ENCODE measurements at regions not wholly inside any gene's neighbourhood (a gene's known extent, or its start where the extent isn't known, plus 50 kb on each side); places are given as distances from the start of the nearest gene placed in this dataset.

- Histone ChIP-seq H3K9ac (ENCODE audit: low read length) (no peak overlapping the region), H3K4me1 (ENCODE audit: control insufficient read depth, insufficient read depth, low read length) (no peaks in the 10 kb centered on the region), H3K4me3 (ENCODE audit: low read depth, low read length) (no peak overlapping the region), H3K27me3 (ENCODE audit: control insufficient read depth, insufficient read depth, low read length) (no peaks in the 10 kb centered on the region), H3K9me3 (ENCODE audit: control insufficient read depth, insufficient read depth, low read depth, low read length) (no peaks in the 10 kb centered on the region), H3K27ac (ENCODE audit: low read depth, low read length) (no peak overlapping the region), H3K36me3 (ENCODE audit: control insufficient read depth, insufficient read depth, low read length) (no peaks in the 10 kb centered on the region)
These were observed 50.5 kb upstream of the ZNF438 start for GRCh38 chr10:31081937-31082840.

GRCh38 chr10:31083765-31084184, 52.1 kb upstream of the ZNF438 start:
- Histone ChIP-seq H3K27ac (ENCODE audit: low read depth, low read length) (no peak overlapping the region), H3K9ac (ENCODE audit: low read length) (no peak overlapping the region), H3K4me3 (ENCODE audit: low read depth, low read length) (no peak overlapping the region), H3K9me3 (ENCODE audit: control insufficient read depth, insufficient read depth, low read depth, low read length) (no peaks in the 10 kb centered on the region), H3K4me1 (ENCODE audit: control insufficient read depth, insufficient read depth, low read length) (no peaks in the 10 kb centered on the region), H3K27me3 (ENCODE audit: control insufficient read depth, insufficient read depth, low read length) (no peaks in the 10 kb centered on the region), H3K36me3 (ENCODE audit: control insufficient read depth, insufficient read depth, low read length) (no peaks in the 10 kb centered on the region)

GRCh38 chr10:31087011-31087410, 55.3 kb upstream of the ZNF438 start:
- no peaks in the 10 kb centered on the region for H3K4me1 ChIP-seq (ENCODE audit: control insufficient read depth, insufficient read depth, low read length)

GRCh38 chr10:31087851-31088250, 56.2 kb upstream of the ZNF438 start:
- H3K9ac ChIP-seq (ENCODE audit: low read length): no peak overlapping the region

More at GRCh38 chr10:31087011-31087410, 55.3 kb upstream of the ZNF438 start:
- H3K27me3 ChIP-seq (ENCODE audit: control insufficient read depth, insufficient read depth, low read length): no peaks in the 10 kb centered on the region
- no peak overlapping the region for H3K4me3 ChIP-seq (ENCODE audit: low read depth, low read length)
- H3K36me3 ChIP-seq (ENCODE audit: control insufficient read depth, insufficient read depth, low read length): no peaks in the 10 kb centered on the region
- no peaks in the 10 kb centered on the region for H3K9me3 ChIP-seq (ENCODE audit: control insufficient read depth, insufficient read depth, low read depth, low read length)
- no peak overlapping the region for H3K27ac ChIP-seq (ENCODE audit: low read depth, low read length)
- H3K9ac ChIP-seq (ENCODE audit: low read length): no peak overlapping the region

GRCh38 chr10:31090894-31091607, 59.4 kb upstream of the ZNF438 start:
- Histone ChIP-seq H3K27me3 (ENCODE audit: control insufficient read depth, insufficient read depth, low read length) (no peaks in the 10 kb centered on the region), H3K9ac (ENCODE audit: low read length) (no peak overlapping the region), H3K9me3 (ENCODE audit: control insufficient read depth, insufficient read depth, low read depth, low read length) (no peaks in the 10 kb centered on the region), H3K4me3 (ENCODE audit: low read depth, low read length) (no peak overlapping the region), H3K36me3 (ENCODE audit: control insufficient read depth, insufficient read depth, low read length) (no peaks in the 10 kb centered on the region), H3K4me1 (ENCODE audit: control insufficient read depth, insufficient read depth, low read length) (no peaks in the 10 kb centered on the region), H3K27ac (ENCODE audit: low read depth, low read length) (no peak overlapping the region)

More at GRCh38 chr10:31087851-31088250, 56.2 kb upstream of the ZNF438 start:
- Histone ChIP-seq H3K4me1 (ENCODE audit: control insufficient read depth, insufficient read depth, low read length) (no peaks in the 10 kb centered on the region), H3K9me3 (ENCODE audit: control insufficient read depth, insufficient read depth, low read depth, low read length) (no peaks in the 10 kb centered on the region), H3K4me3 (ENCODE audit: low read depth, low read length) (no peak overlapping the region), H3K27ac (ENCODE audit: low read depth, low read length) (no peak overlapping the region), H3K36me3 (ENCODE audit: control insufficient read depth, insufficient read depth, low read length) (no peaks in the 10 kb centered on the region), H3K27me3 (ENCODE audit: control insufficient read depth, insufficient read depth, low read length) (no peaks in the 10 kb centered on the region)

GRCh38 chr10:31095677-31096560, 64.3 kb upstream of the ZNF438 start:
- Histone ChIP-seq H3K4me1 (ENCODE audit: control insufficient read depth, insufficient read depth, low read length) (no peaks in the 10 kb centered on the region; the same call in 1 of the 2 replicates), H3K9ac (ENCODE audit: low read length) (no peak overlapping the region), H3K9me3 (ENCODE audit: control insufficient read depth, insufficient read depth, low read depth, low read length) (no peaks in the 10 kb centered on the region), H3K27ac (ENCODE audit: low read depth, low read length) (no peak overlapping the region), H3K36me3 (ENCODE audit: control insufficient read depth, insufficient read depth, low read length) (no peaks in the 10 kb centered on the region), H3K4me3 (ENCODE audit: low read depth, low read length) (no peak overlapping the region), H3K27me3 (ENCODE audit: control insufficient read depth, insufficient read depth, low read length) (no peaks in the 10 kb centered on the region)

- Histone ChIP-seq H3K4me3 (ENCODE audit: low read depth, low read length) (no peak overlapping the region), H3K27ac (ENCODE audit: low read depth, low read length) (no peak overlapping the region), H3K9me3 (ENCODE audit: control insufficient read depth, insufficient read depth, low read depth, low read length) (no peaks in the 10 kb centered on the region), H3K9ac (ENCODE audit: low read length) (no peak overlapping the region), H3K36me3 (ENCODE audit: control insufficient read depth, insufficient read depth, low read length) (no peaks in the 10 kb centered on the region), H3K4me1 (ENCODE audit: control insufficient read depth, insufficient read depth, low read length) (peaks cover under 1% of the 10 kb centered on the region; the same call in 1 of the 2 replicates), H3K27me3 (ENCODE audit: control insufficient read depth, insufficient read depth, low read length) (no peaks in the 10 kb centered on the region)
These were observed 66.4 kb upstream of the ZNF438 start for GRCh38 chr10:31098046-31098445.

GRCh38 chr10:31099094-31099493, 67.4 kb upstream of the ZNF438 start:
- Histone ChIP-seq H3K4me1 (ENCODE audit: control insufficient read depth, insufficient read depth, low read length) (peaks cover 4% of the 10 kb centered on the region; the same call in 1 of the 2 replicates), H3K9me3 (ENCODE audit: control insufficient read depth, insufficient read depth, low read depth, low read length) (no peaks in the 10 kb centered on the region), H3K9ac (ENCODE audit: low read length) (no peak overlapping the region), H3K27ac (ENCODE audit: low read depth, low read length) (no peak overlapping the region), H3K36me3 (ENCODE audit: control insufficient read depth, insufficient read depth, low read length) (no peaks in the 10 kb centered on the region), H3K27me3 (ENCODE audit: control insufficient read depth, insufficient read depth, low read length) (no peaks in the 10 kb centered on the region), H3K4me3 (ENCODE audit: low read depth, low read length) (no peak overlapping the region)

GRCh38 chr10:31099664-31100063, 68.0 kb upstream of the ZNF438 start:
- no peaks in the 10 kb centered on the region for H3K27me3 ChIP-seq (ENCODE audit: control insufficient read depth, insufficient read depth, low read length)
- no peak overlapping the region for H3K4me3 ChIP-seq (ENCODE audit: low read depth, low read length)
- no peaks in the 10 kb centered on the region for H3K9me3 ChIP-seq (ENCODE audit: control insufficient read depth, insufficient read depth, low read depth, low read length)
- H3K9ac ChIP-seq (ENCODE audit: low read length): no peak overlapping the region
- peaks cover 4% of the 10 kb centered on the region; the same call in 1 of the 2 replicates for H3K4me1 ChIP-seq (ENCODE audit: control insufficient read depth, insufficient read depth, low read length)
- no peaks in the 10 kb centered on the region for H3K36me3 ChIP-seq (ENCODE audit: control insufficient read depth, insufficient read depth, low read length)
- H3K27ac ChIP-seq (ENCODE audit: low read depth, low read length): no peak overlapping the region

- Histone ChIP-seq H3K4me1 (ENCODE audit: control insufficient read depth, insufficient read depth, low read length) (peaks cover 4% of the 10 kb centered on the region; the same call in 1 of the 2 replicates), H3K27me3 (ENCODE audit: control insufficient read depth, insufficient read depth, low read length) (no peaks in the 10 kb centered on the region), H3K36me3 (ENCODE audit: control insufficient read depth, insufficient read depth, low read length) (no peaks in the 10 kb centered on the region), H3K9ac (ENCODE audit: low read length) (no peak overlapping the region), H3K9me3 (ENCODE audit: control insufficient read depth, insufficient read depth, low read depth, low read length) (no peaks in the 10 kb centered on the region), H3K27ac (ENCODE audit: low read depth, low read length) (no peak overlapping the region), H3K4me3 (ENCODE audit: low read depth, low read length) (no peak overlapping the region)
These were observed 68.5 kb upstream of the ZNF438 start for GRCh38 chr10:31100115-31100601.
